Endothelial cell of umbilical vein (primary cell): ENCODE measurements at regions not wholly inside any gene's neighbourhood (a gene's known extent, or its start where the extent isn't known, plus 50 kb on each side); places are given as distances from the start of the nearest gene placed in this dataset.

Source experiments
- BruUV-seq: library from RNA; stranded (reverse); fragments of 400-500 nt; replicated peaks from 2 replicates; lab custom pipeline; 2021; lab: Mats Ljungman, UMichigan
- CTCF ChIA-PET: fragments of 300-600, 350-600 bp; sonication (Branson Sonifier 250); formaldehyde crosslinking; loops from one replicate; lab custom pipeline; 2021; ENCODE audit warnings: antibody characterized with exemption, inconsistent platforms; lab: Charles Lee
- POLR2A ChIA-PET: fragments of 300-600, 350-600 bp; sonication (Branson Sonifier 250); formaldehyde crosslinking; loops from one replicate; lab custom pipeline; 2021; ENCODE audit warnings: antibody characterized with exemption, inconsistent platforms; lab: Charles Lee
- DNase-seq: peaks from one replicate; pipeline ENCODE4 v3.0.0-alpha.2; 2011; ENCODE audit warnings: low read depth, low spot score
- FAIRE-seq: peaks from 2 replicates; lab custom pipeline; 2011; peaks lifted over from hg19 to GRCh38; lab: Jason Lieb, UNC
- H2AFZ ChIP-seq: 2 replicates; pipeline ENCODE4 v1.6.0; 2012; ENCODE audit warnings: low read depth, low read length, control low read depth, inconsistent platforms
- H3K27ac ChIP-seq: 2 replicates; pipeline ENCODE4 v1.5.1; 2011; ENCODE audit warnings: low read depth, mild to moderate bottlenecking, control low read depth, low read length, moderate library complexity; ENCODE audit not compliant: insufficient read depth
- H3K27me3 ChIP-seq, 2 experiments: 2 replicates each; pipeline versions ENCODE4 v1.6.0 to v1.6.1; 2011; ENCODE audit warnings: low read length in 2 of 2, mixed read lengths in 1 of 2; ENCODE audit not compliant: control insufficient read depth in 2 of 2, insufficient read depth in 2 of 2
- H3K36me3 ChIP-seq, 2 experiments: 2 replicates in 1 of 2; 3 replicates in 1 of 2; pipeline ENCODE4 v1.5.1; 2011; ENCODE audit warnings: low read length in 2 of 2, mild to moderate bottlenecking in 1 of 2, moderate library complexity in 1 of 2; ENCODE audit not compliant: control insufficient read depth in 2 of 2, insufficient read depth in 2 of 2; ENCODE audit errors: extremely low read depth in 1 of 2
- H3K4me1 ChIP-seq: 3 replicates; pipeline ENCODE4 v1.5.1; 2011; ENCODE audit warnings: mild to moderate bottlenecking, low read length; ENCODE audit not compliant: control insufficient read depth, insufficient read depth; ENCODE audit errors: extremely low read depth
- H3K4me2 ChIP-seq: 2 replicates; pipeline ENCODE4 v1.6.1; 2011; ENCODE audit warnings: low read length, control low read depth, mixed read lengths; ENCODE audit not compliant: insufficient read depth
- H3K4me3 ChIP-seq, 3 experiments: fragments of 200-600 bp in 1 of 3; sonication (generic), shearing (Covaris generic) in 1 of 3; replicated peaks in 1 of 3; 2 replicates each; pipeline ENCODE4 v1.5.1; 2011 to 2016; ENCODE audit warnings: control low read depth in 3 of 3, low read length in 3 of 3, mild to moderate bottlenecking in 2 of 3, inconsistent platforms in 1 of 3, low read depth in 1 of 3, moderate library complexity in 1 of 3; ENCODE audit not compliant: insufficient read depth in 1 of 3
- H3K79me2 ChIP-seq: 2 replicates; pipeline ENCODE4 v1.6.0; 2012; ENCODE audit warnings: low read length, inconsistent platforms; ENCODE audit not compliant: control insufficient read depth, insufficient read depth
- H3K9ac ChIP-seq: replicated peaks from 2 replicates; pipeline ENCODE3; 2011; ENCODE audit warnings: low read length, control low read depth; ENCODE audit not compliant: insufficient read depth; ENCODE audit errors: extremely low read depth
- H3K9me1 ChIP-seq: replicated peaks from 3 replicates; pipeline ENCODE4 v1.6.0; 2011; ENCODE audit warnings: mild to moderate bottlenecking, low read length; ENCODE audit not compliant: control insufficient read depth, insufficient read depth; ENCODE audit errors: extremely low read depth
- H3K9me3 ChIP-seq: replicated peaks from 2 replicates; pipeline ENCODE4 v1.5.1; 2012; ENCODE audit warnings: low read length, inconsistent platforms; ENCODE audit not compliant: control insufficient read depth, insufficient read depth
- H4K20me1 ChIP-seq: replicated peaks from 2 replicates; pipeline ENCODE3; 2011; ENCODE audit warnings: mild to moderate bottlenecking, low read length; ENCODE audit not compliant: control insufficient read depth, insufficient read depth; ENCODE audit errors: extremely low read depth
- CTCF ChIP-seq, 2 donors: IDR thresholded peaks; 1 replicate in 1 of 2; 2 replicates in 1 of 2; pipeline ENCODE4 v1.5.1; 2011; ENCODE audit warnings: low read length in 2 of 2, mild to moderate bottlenecking in 2 of 2, moderate library complexity in 2 of 2, control low read depth in 1 of 2, inconsistent platforms in 1 of 2, low read depth in 1 of 2; ENCODE audit not compliant: insufficient read depth in 1 of 2; ENCODE audit errors: extremely low read depth in 1 of 2
- EZH2 ChIP-seq: IDR thresholded peaks from 2 replicates; pipeline ENCODE4 v1.6.1; 2012; ENCODE audit warnings: borderline replicate concordance, low read depth, mild to moderate bottlenecking, moderate library complexity, low read length, inconsistent platforms; ENCODE audit not compliant: severe bottlenecking
- FOS ChIP-seq: IDR thresholded peaks from 2 replicates; pipeline ENCODE4 v1.6.1; 2011; ENCODE audit warnings: mild to moderate bottlenecking, low read length, moderate library complexity, borderline replicate concordance; ENCODE audit not compliant: insufficient read depth
- GATA2 ChIP-seq: IDR thresholded peaks from 2 replicates; pipeline ENCODE4 v1.7.0; 2011; ENCODE audit warnings: low read depth, mild to moderate bottlenecking, moderate library complexity, mixed read lengths, low read length; ENCODE audit not compliant: insufficient read length, insufficient read depth
- JUN ChIP-seq: IDR thresholded peaks from 2 replicates; pipeline ENCODE4 v1.6.1; 2011; ENCODE audit warnings: borderline replicate concordance, low read depth; ENCODE audit not compliant: insufficient read length, insufficient read depth
- MAX ChIP-seq: IDR thresholded peaks from 2 replicates; pipeline ENCODE4 v1.6.1; 2011; ENCODE audit not compliant: insufficient read depth, insufficient read length
- MYC ChIP-seq: IDR thresholded peaks from one replicate; pipeline ENCODE4 v1.6.1; 2011; ENCODE audit warnings: mild to moderate bottlenecking, low read depth, low read length
- POLR2A ChIP-seq: IDR thresholded peaks from 2 replicates; pipeline ENCODE4 v1.6.1; 2012; ENCODE audit warnings: low read depth, mild to moderate bottlenecking, control low read depth, low read length
- POLR2AphosphoS5 ChIP-seq: IDR thresholded peaks from 2 replicates; pipeline ENCODE4 v1.6.1; 2012; ENCODE audit warnings: low read depth, mild to moderate bottlenecking, control low read depth, low read length, moderate library complexity; ENCODE audit not compliant: insufficient read depth
- dilution Hi-C: fragments of 300-500 bp; cut with MboI; formaldehyde crosslinking; loops from one replicate; pipeline ENCODE4 v1.15.0; 2019; ENCODE audit warnings: low sequenced_read_pairs; ENCODE audit not compliant: extremely low pct_ligation_motif_present
- intact Hi-C: fragments of 100-400 bp; cut with micrococcal nuclease; formaldehyde crosslinking; loops from one replicate; pipeline ENCODE4 v1.10.0; 2022

- Histone ChIP-seq H3K4me3 (no peak overlapping the region), H3K27me3 (no peaks in the 10 kb centered on the region), H3K9me1 (no peaks in the 10 kb centered on the region), H3K79me2 (no peaks in the 10 kb centered on the region), H3K36me3 (no peaks in the 10 kb centered on the region), H2AFZ (no peak overlapping the region), H3K9ac (no peak overlapping the region), H3K4me1 (no peaks in the 10 kb centered on the region), H3K9me3 (no peaks in the 10 kb centered on the region), H3K27ac (no peak overlapping the region), H3K4me2 (no peak overlapping the region), H4K20me1 (no peaks in the 10 kb centered on the region)
- FAIRE-seq, result no peak
- BruUV-seq, result no TSS peak
- DNase-seq, result no peak
- ChIA-PET POLR2A (no interaction called here), CTCF (no interaction called here)
- dilution Hi-C loops, result no loop called here
- intact Hi-C loops, result no loop called here
- no peak for TF ChIP-seq MAX
- TF ChIP-seq CTCF (IDR thresholded peaks at IDR 0.05; ENCODE audit: extremely low read depth in 1 of 2, insufficient read depth in 1 of 2, low read depth in 1 of 2, low read length in 2 of 2), result no peak
- TF ChIP-seq EZH2, result no peak
- TF ChIP-seq POLR2A, result no peak
- no peak for TF ChIP-seq POLR2AphosphoS5
- TF ChIP-seq MYC, result no peak
- TF ChIP-seq FOS, result no peak
- TF ChIP-seq JUN, result no peak
- TF ChIP-seq GATA2, result no peak
Measured at GRCh38 chr3:151612115-151612514, 121.6 kb upstream of the AADACL2 start.
